Fibroblast of gingiva (primary cell): ENCODE measurements at regions not wholly inside any gene's neighbourhood (a gene's known extent, or its start where the extent isn't known, plus 50 kb on each side); places are given as distances from the start of the nearest gene placed in this dataset.
"Not testable (repeated sequence)": the region's sequence is repeated elsewhere in the genome, so short reads cannot be mapped to it uniquely, and the experiment has no call there.

Experiments used
- DNase-seq: peaks from one replicate; pipeline ENCODE4 v3.0.0-alpha.2; 2011; ENCODE audit warnings: low read depth

GRCh38 chr6:1230689-1231605 is 81.0 kb upstream of the FOXQ1 start:
- no peak for DNase-seq

GRCh38 chr6:1230281-1230680 is 81.6 kb upstream of the FOXQ1 start:
- DNase-seq = no peak

GRCh38 chr6:1229808-1230207 is 82.1 kb upstream of the FOXQ1 start:
- no peak for DNase-seq

GRCh38 chr6:1229301-1229700 is 82.6 kb upstream of the FOXQ1 start:
- no peak for DNase-seq

DNA sequence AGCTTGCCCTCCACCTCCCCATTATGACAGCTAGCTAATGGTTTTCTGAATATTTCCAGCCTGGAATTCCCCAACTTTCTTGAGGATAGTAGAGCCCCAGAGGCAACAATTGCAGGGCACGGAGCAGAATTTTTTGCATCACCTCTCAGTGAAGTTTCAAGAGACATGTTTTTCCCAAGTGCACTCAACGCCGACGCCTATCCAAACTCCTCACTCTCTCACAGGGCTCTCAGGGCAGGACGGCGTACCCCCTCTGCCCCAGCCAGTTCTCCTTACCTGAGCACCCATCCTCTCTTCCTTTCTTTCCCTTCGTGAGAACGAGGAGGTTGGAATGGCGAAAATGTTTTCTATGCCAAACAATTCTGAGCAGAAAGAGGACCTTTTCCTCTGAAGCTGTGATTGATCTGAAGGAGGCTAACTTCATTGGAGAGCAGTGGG is 83.1 kb upstream of the FOXQ1 start:
- DNase-seq = no peak

- no peak for DNase-seq
Measured at GRCh38 chr6:1227935-1228753, 83.8 kb upstream of the FOXQ1 start.

- no peak for DNase-seq
Measured at GRCh38 chr6:1227600-1227934, 84.3 kb upstream of the FOXQ1 start.

GRCh38 chr6:1226277-1227099 is 85.4 kb upstream of the FOXQ1 start:
- no peak for DNase-seq

- DNase-seq = no peak
Measured at GRCh38 chr6:1224514-1224913, 87.4 kb upstream of the FOXQ1 start.

GRCh38 chr6:1222728-1223595 is 88.9 kb upstream of the FOXQ1 start:
- peak; percentile 17 for DNase-seq

GRCh38 chr6:1217396-1217795 is 94.5 kb upstream of the FOXQ1 start:
- no peak for DNase-seq

DNA sequence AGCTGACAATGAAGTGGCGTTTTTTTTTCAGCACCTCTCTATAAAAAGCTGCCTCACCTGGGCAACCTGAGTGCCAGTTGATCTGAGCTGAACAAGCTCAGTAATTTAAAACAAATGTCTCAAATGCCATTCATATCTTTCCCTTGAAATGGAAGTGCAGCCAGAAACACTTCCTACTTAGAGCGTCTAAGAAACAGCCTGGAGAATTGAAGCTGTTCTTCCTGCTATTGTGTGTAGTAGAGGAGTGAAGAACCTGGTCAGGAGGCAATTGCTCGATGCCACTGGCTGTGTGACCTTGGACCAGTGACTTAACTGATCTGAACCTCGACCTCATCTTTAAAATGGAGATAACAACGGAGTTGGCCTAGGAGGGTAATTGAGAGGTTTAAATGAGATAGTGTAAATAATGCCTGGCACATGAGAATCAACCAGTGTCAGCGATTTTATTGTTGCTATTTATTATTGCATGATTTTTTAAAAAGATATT is 95.4 kb upstream of the FOXQ1 start:
- no peak for DNase-seq

GRCh38 chr6:1215884-1216487 is 95.9 kb upstream of the FOXQ1 start:
- DNase-seq = no peak

DNA sequence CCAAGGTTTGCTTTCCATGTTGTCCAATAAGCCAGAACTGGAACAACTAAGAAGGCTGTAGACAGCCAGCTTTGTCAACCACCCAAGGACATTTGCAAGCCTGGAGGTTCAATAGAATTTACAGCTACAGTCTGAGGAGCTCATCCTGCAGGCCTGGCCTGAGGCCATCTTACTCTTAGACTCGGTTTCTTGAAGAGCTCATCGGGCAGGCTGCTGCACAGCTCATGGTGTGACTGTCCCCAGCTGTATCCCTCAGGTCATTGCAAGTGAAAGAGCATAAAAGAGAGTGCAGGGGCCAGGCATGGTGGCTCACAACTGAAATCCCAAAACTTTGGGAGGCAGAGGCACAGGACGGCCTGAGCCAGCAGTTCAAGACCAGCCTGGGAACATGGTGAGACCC is 96.9 kb upstream of the FOXQ1 start:
- no peak for DNase-seq

- DNase-seq = no peak
Measured at GRCh38 chr6:1212919-1213318, 99.0 kb upstream of the FOXQ1 start.

- DNase-seq = not testable (repeated sequence)
Measured at GRCh38 chr6:1212138-1212537, 99.8 kb upstream of the FOXQ1 start.

GRCh38 chr6:1210631-1211030 is 101.3 kb upstream of the FOXQ1 start:
- not testable (repeated sequence) for DNase-seq

DNA sequence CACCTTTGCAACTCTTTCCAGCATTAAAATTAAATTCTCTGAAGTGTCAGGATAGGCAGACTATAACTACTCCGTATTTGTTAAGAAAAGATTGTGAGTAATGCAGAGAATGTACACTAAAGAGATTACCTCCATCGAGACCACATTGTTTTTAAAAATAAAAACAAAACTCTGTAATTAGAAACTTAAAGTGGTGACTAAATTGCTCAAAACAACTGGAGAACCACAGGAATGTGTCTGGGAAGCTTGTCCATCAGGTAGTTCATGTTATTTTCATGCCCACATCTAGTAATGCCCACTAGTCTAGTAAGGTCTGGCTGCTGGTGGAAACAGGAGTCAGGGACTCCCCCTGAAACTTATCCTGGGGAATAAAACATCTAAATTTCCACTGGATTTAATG is 103.0 kb upstream of the FOXQ1 start:
- no peak for DNase-seq

GRCh38 chr6:1203546-1203945 is 108.4 kb upstream of the FOXQ1 start:
- DNase-seq = no peak

DNA sequence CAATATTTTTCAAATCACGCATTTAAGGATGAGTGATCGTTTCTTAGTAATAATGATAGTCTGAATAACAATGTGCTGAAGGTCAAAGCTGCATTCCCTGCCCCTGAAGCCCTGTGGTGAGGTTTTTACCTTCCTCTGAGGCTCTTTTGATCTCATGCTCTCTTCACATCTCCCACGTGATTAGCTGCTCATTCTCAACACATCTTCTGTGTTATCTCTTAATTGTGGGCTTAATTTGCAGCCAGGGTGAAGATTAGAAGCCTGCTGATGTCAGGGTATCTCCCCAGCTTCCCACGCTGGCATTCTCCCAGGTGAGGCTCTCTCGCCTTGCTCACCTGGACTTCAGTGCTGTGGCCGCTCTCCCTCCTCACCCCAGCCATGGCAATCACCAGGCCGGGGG is 109.7 kb upstream of the FOXQ1 start:
- no peak for DNase-seq
